NCI-H446 (cell line): ENCODE measurements at regions not wholly inside any gene's neighbourhood (a gene's known extent, or its start where the extent isn't known, plus 50 kb on each side); places are given as distances from the start of the nearest gene placed in this dataset.

Experiments
- DNase-seq, 2 experiments: peaks; one replicate each; lab custom pipeline; 2025; lab: John Stamatoyannopoulos, UW

- DNase-seq = no peak
These were observed 240.2 kb upstream of the F9 start for GRCh38 chrX:139290310-139290709.

- no peak for DNase-seq
These were observed 243.2 kb upstream of the F9 start for GRCh38 chrX:139287155-139287924.

- no peak for DNase-seq
These were observed 244.2 kb upstream of the F9 start for GRCh38 chrX:139286342-139286741.

GRCh38 chrX:139267851-139268250, 262.7 kb upstream of the F9 start:
- no peak for DNase-seq

GRCh38 chrX:139246295-139246694, 284.2 kb upstream of the F9 start:
- DNase-seq = no peak

- no peak for DNase-seq
These were observed 293.4 kb upstream of the F9 start for GRCh38 chrX:139237141-139237540.

GRCh38 chrX:139234898-139235297, 295.6 kb upstream of the F9 start:
- DNase-seq = no peak

- DNase-seq = no peak
These were observed 305.4 kb upstream of the F9 start for GRCh38 chrX:139224953-139225665.

- no peak for DNase-seq
These were observed 307.9 kb upstream of the F9 start for GRCh38 chrX:139222511-139223200.

- DNase-seq = no peak
These were observed 317.3 kb upstream of the F9 start for GRCh38 chrX:139213241-139213709.

GRCh38 chrX:139211568-139212182, 318.9 kb upstream of the F9 start:
- DNase-seq = no peak

GRCh38 chrX:139209342-139209741, 321.2 kb upstream of the F9 start:
- no peak for DNase-seq

GRCh38 chrX:139207655-139208054, 322.9 kb upstream of the F9 start:
- DNase-seq = no peak

- DNase-seq = no peak
These were observed 323.6 kb upstream of the F9 start for GRCh38 chrX:139206914-139207313.

- DNase-seq = no peak
These were observed 325.5 kb upstream of the F9 start for GRCh38 chrX:139204898-139205667.

GRCh38 chrX:139204571-139204897, 326.0 kb upstream of the F9 start:
- no peak for DNase-seq

- no peak for DNase-seq
These were observed 326.6 kb upstream of the F9 start for GRCh38 chrX:139203651-139204570.

GRCh38 chrX:139202742-139203420, 327.7 kb upstream of the F9 start:
- no peak for DNase-seq

- no peak for DNase-seq
These were observed 328.6 kb upstream of the F9 start for GRCh38 chrX:139201924-139202323.

GRCh38 chrX:139200793-139201192, 329.7 kb upstream of the F9 start:
- DNase-seq = no peak
